GM12875 (cell line): ENCODE measurements at regions not wholly inside any gene's neighbourhood (a gene's known extent, or its start where the extent isn't known, plus 50 kb on each side); places are given as distances from the start of the nearest gene placed in this dataset.

Source experiments
- H3K4me3 ChIP-seq: one replicate; pipeline ENCODE4 v1.5.1; 2011; ENCODE audit warnings: low read depth, low read length, control low read depth
- CTCF ChIP-seq: IDR thresholded peaks from 2 replicates; pipeline ENCODE4 v1.5.1; 2011; ENCODE audit warnings: low read depth, mild to moderate bottlenecking, control low read depth, inconsistent platforms, low read length, moderate library complexity, borderline replicate concordance; ENCODE audit not compliant: insufficient read depth

GRCh38 chr2:177338177-177338721, 54.3 kb upstream of the AGPS start:
- no peak for TF ChIP-seq CTCF
- H3K4me3 ChIP-seq = no peak overlapping the region

GRCh38 chr2:177340158-177340557, 52.4 kb upstream of the AGPS start:
- no peak for TF ChIP-seq CTCF

GRCh38 chr2:177342736-177343135, 49.8 kb upstream of the AGPS start:
- TF ChIP-seq CTCF = no peak
- no peak overlapping the region for H3K4me3 ChIP-seq

More at GRCh38 chr2:177340158-177340557, 52.4 kb upstream of the AGPS start:
- no peak overlapping the region for H3K4me3 ChIP-seq
